CD14-positive monocyte (primary cell): ENCODE measurements at regions not wholly inside any gene's neighbourhood (a gene's known extent, or its start where the extent isn't known, plus 50 kb on each side); places are given as distances from the start of the nearest gene placed in this dataset.
A peak's percentile ranks its signal among the peaks of the same experiment; 100 is the strongest.

Experiments
- DNase-seq, 3 donors: peaks; one replicate each; pipeline ENCODE4 v3.0.0-alpha.2; 2011 to 2022
- H2AFZ ChIP-seq: 2 replicates; pipeline ENCODE4 v1.6.0; 2012; ENCODE audit warnings: mild to moderate bottlenecking, low read depth, low read length, inconsistent platforms; ENCODE audit not compliant: insufficient read depth, poor library complexity, severe bottlenecking
- H3K27ac ChIP-seq, 2 donors: 1 replicate in 1 of 2; 2 replicates in 1 of 2; pipeline ENCODE4 v1.5.1; 2012 to 2013; ENCODE audit warnings: low read length in 2 of 2, control low read depth in 1 of 2, inconsistent platforms in 1 of 2, low read depth in 1 of 2, mild to moderate bottlenecking in 1 of 2
- H3K27me3 ChIP-seq, 2 donors: one replicate each; pipeline versions ENCODE4 v1.6.0 to v1.6.1; 2011 to 2013; ENCODE audit warnings: low read length in 2 of 2; ENCODE audit not compliant: control insufficient read depth in 2 of 2, insufficient read depth in 2 of 2
- H3K36me3 ChIP-seq, 2 donors: replicated peaks in 1 of 2; 1 replicate in 1 of 2; 2 replicates in 1 of 2; pipeline versions ENCODE4 v1.5.1 to v1.6.1; 2012 to 2013; ENCODE audit warnings: low read length in 2 of 2, control low read depth in 1 of 2, inconsistent platforms in 1 of 2, mild to moderate bottlenecking in 1 of 2; ENCODE audit not compliant: insufficient read depth in 2 of 2, control insufficient read depth in 1 of 2
- H3K4me1 ChIP-seq, 2 donors: 1 replicate in 1 of 2; 2 replicates in 1 of 2; pipeline versions ENCODE4 v1.5.1 to v1.6.1; 2012 to 2013; ENCODE audit warnings: low read length in 2 of 2, control low read depth in 1 of 2, inconsistent platforms in 1 of 2, mild to moderate bottlenecking in 1 of 2, moderate library complexity in 1 of 2; ENCODE audit not compliant: insufficient read depth in 2 of 2, control insufficient read depth in 1 of 2
- H3K4me2 ChIP-seq: replicated peaks from 2 replicates; pipeline ENCODE3; 2012; ENCODE audit warnings: low read length, moderate library complexity, mild to moderate bottlenecking; ENCODE audit not compliant: poor library complexity, severe bottlenecking; ENCODE audit errors: extremely low read depth
- H3K4me3 ChIP-seq, 3 experiments: fragments of 200-600 bp in 1 of 3; sonication (generic) in 1 of 3; replicated peaks in 1 of 3; 1 replicate in 2 of 3; 2 replicates in 1 of 3; pipeline ENCODE4 v1.5.1; 2011 to 2013; ENCODE audit warnings: low read length in 3 of 3, mild to moderate bottlenecking in 3 of 3, control low read depth in 2 of 3, low read depth in 2 of 3, inconsistent platforms in 1 of 3, moderate library complexity in 1 of 3
- H3K79me2 ChIP-seq: 2 replicates; pipeline ENCODE4 v1.6.0; 2012; ENCODE audit warnings: mild to moderate bottlenecking, control low read depth, inconsistent platforms, low read length, moderate library complexity; ENCODE audit not compliant: insufficient read depth
- H3K9ac ChIP-seq: 2 replicates; pipeline ENCODE4 v1.6.0; 2017; ENCODE audit warnings: low read length, mild to moderate bottlenecking; ENCODE audit not compliant: insufficient read depth, poor library complexity, severe bottlenecking
- H3K9me3 ChIP-seq, 2 donors: replicated peaks in 1 of 2; 1 replicate in 1 of 2; 2 replicates in 1 of 2; pipeline versions ENCODE4 v1.5.1 to v1.6.1; 2012 to 2013; ENCODE audit warnings: low read length in 2 of 2, control low read depth in 1 of 2; ENCODE audit not compliant: control insufficient read depth in 1 of 2, insufficient read depth in 1 of 2
- H4K20me1 ChIP-seq: 2 replicates; pipeline ENCODE4 v1.6.0; 2012; ENCODE audit warnings: mild to moderate bottlenecking, low read length, control low read depth, moderate library complexity; ENCODE audit not compliant: insufficient read depth
- H3K27ac Mint-ChIP-seq, 7 donors: one replicate each; pipeline ENCODE4 v1.8.0; 2020; ENCODE audit warnings: mild to moderate bottlenecking in 7 of 7, mixed read lengths in 7 of 7, moderate library complexity in 6 of 7, inconsistent platforms in 2 of 7
- H3K27me3 Mint-ChIP-seq, 3 donors: one replicate each; pipeline ENCODE4 v1.8.0; 2021 to 2022; ENCODE audit warnings: low read depth in 3 of 3, mild to moderate bottlenecking in 3 of 3, mixed read lengths in 3 of 3, moderate library complexity in 3 of 3, inconsistent platforms in 1 of 3
- H3K36me3 Mint-ChIP-seq, 2 donors: one replicate each; pipeline ENCODE4 v1.8.0; 2020; ENCODE audit warnings: mixed read lengths in 2 of 2, inconsistent platforms in 1 of 2, mild to moderate bottlenecking in 1 of 2
- H3K4me1 Mint-ChIP-seq: one replicate; pipeline ENCODE4 v1.8.0; 2020; ENCODE audit warnings: mild to moderate bottlenecking, mixed read lengths
- H3K4me3 Mint-ChIP-seq, 2 donors: one replicate each; pipeline ENCODE4 v1.8.0; 2020; ENCODE audit warnings: mild to moderate bottlenecking in 2 of 2, mixed read lengths in 2 of 2, moderate library complexity in 1 of 2
- H3K9me3 Mint-ChIP-seq, 7 donors: one replicate each; pipeline ENCODE4 v1.8.0; 2020 to 2022; ENCODE audit warnings: mixed read lengths in 7 of 7, mild to moderate bottlenecking in 6 of 7, moderate library complexity in 6 of 7, inconsistent platforms in 2 of 7
- WGBS: methylation state at CpG from one replicate; pipeline ENCODE4 v1.1.5; 2013; ENCODE audit warnings: missing lambda C conversion rate; ENCODE audit not compliant: insufficient coverage; 5-methylcytosine and 5-hydroxymethylcytosine counted together
- intact Hi-C, 2 donors: fragments of 100-400 bp; cut with micrococcal nuclease; formaldehyde crosslinking; loops; one replicate each; pipeline versions ENCODE4 v1.15.0 to v1.15.1; 2023
- TF ChIP-seq, protein P1 (sequence below): fragments of 200-600 bp; IDR thresholded peaks from one replicate; pipeline ENCODE4 v1.8.0; 2022; ENCODE audit warnings: antibody characterized with exemption, mild to moderate bottlenecking

DNA sequence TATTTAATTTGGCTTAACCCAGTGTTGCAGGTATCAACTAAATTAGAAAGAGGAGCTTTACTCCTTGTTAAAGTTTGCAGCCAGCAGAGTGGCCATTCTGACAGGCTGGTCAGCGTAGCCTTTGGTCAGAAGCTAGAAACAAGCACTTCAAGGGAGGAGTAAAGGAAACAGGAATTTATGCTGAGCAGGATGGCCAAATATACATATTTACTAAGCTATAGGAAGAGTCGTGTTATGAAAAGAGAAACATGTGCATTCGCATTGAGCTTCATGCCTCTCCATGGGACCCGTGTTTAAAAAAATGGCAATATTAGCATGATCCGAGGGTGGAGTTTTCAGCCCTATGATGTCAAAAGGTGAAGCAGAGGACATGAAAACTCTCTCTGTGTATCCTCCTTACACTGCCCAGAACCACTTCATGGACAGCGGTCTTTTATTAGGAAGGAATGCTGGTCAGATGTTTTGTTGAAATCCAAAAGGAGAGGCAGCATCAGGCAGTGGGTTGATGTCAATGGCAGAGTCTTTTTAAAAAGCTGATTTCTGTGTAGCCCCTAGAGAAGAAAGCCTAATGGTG is 71.8 kb upstream of the MAPK10 start:
- Histone ChIP-seq H3K36me3 (no peaks in the 10 kb centered on the region), H3K79me2 (no peaks in the 10 kb centered on the region), H3K27me3 (no peaks in the 10 kb centered on the region), H3K9ac (no peak overlapping the region), H3K4me1 (no peaks in the 10 kb centered on the region), H3K27ac (no peak overlapping the region), H3K4me2 (no peak overlapping the region), H3K4me3 (no peak overlapping the region), H3K9me3 (no peaks in the 10 kb centered on the region), H4K20me1 (no peaks in the 10 kb centered on the region), H2AFZ (no peak overlapping the region)
- Mint-ChIP-seq H3K27me3 (peaks cover 0 to 3% (median 0%) of the 10 kb centered on the region in 3 donors), H3K27ac (no peak overlapping the region), H3K9me3 (peaks cover 0 to 3% (median 0%) of the 10 kb centered on the region in 7 donors), H3K4me1 (no peaks in the 10 kb centered on the region), H3K36me3 (no peaks in the 10 kb centered on the region), H3K4me3 (no peak overlapping the region)
- intact Hi-C loops: no loop called here
- 100% methylated on average over 1 of the region's 6 CpGs for WGBS
- TF ChIP-seq, protein P1, sequence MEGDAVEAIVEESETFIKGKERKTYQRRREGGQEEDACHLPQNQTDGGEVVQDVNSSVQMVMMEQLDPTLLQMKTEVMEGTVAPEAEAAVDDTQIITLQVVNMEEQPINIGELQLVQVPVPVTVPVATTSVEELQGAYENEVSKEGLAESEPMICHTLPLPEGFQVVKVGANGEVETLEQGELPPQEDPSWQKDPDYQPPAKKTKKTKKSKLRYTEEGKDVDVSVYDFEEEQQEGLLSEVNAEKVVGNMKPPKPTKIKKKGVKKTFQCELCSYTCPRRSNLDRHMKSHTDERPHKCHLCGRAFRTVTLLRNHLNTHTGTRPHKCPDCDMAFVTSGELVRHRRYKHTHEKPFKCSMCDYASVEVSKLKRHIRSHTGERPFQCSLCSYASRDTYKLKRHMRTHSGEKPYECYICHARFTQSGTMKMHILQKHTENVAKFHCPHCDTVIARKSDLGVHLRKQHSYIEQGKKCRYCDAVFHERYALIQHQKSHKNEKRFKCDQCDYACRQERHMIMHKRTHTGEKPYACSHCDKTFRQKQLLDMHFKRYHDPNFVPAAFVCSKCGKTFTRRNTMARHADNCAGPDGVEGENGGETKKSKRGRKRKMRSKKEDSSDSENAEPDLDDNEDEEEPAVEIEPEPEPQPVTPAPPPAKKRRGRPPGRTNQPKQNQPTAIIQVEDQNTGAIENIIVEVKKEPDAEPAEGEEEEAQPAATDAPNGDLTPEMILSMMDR: no peak
- no peak for DNase-seq

DNA sequence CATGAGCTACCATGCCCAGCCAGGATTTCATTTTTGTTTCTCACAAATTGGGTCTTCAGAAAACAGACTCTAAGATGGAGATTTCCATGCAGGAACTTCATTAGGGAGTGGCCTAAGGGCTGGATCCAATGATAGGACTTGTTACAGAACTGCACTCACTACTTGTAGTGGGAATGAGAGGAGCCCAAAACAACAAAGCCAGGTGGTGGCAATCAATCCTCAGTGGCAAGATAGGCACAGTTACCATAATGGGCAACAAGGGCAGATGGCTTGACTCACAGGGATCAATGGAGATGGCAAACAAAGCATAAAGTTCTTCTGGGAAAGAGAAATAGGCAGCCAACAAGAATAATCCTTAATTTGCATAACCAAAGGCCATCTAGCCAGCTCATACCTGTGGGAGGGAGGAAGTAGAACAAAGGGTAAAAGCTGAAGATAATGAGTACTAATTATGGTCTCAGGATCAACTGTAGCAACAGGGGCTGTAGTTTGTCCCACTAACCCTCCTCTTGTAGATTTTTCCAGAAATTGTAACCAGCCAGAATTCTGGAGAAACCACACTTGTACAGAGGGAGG is 72.8 kb upstream of the MAPK10 start:
- H3K27ac ChIP-seq: no peak overlapping the region
- H4K20me1 ChIP-seq: no peaks in the 10 kb centered on the region
- H3K4me2 ChIP-seq: no peak overlapping the region
- H3K9ac ChIP-seq: no peak overlapping the region
- intact Hi-C loops: no loop called here
- Mint-ChIP-seq H3K4me3 (no peak overlapping the region), H3K36me3 (no peaks in the 10 kb centered on the region), H3K27me3 (peaks cover 0 to 3% (median 0%) of the 10 kb centered on the region in 3 donors), H3K4me1 (no peaks in the 10 kb centered on the region), H3K9me3 (peaks cover 0 to 3% (median 0%) of the 10 kb centered on the region in 7 donors), H3K27ac (peak overlapping the region in 1 of 7 donors; percentile 31)
- H3K27me3 ChIP-seq: no peaks in the 10 kb centered on the region
- H2AFZ ChIP-seq: no peak overlapping the region
- no peaks in the 10 kb centered on the region for H3K9me3 ChIP-seq
- DNase-seq: no peak
- no peak overlapping the region for H3K4me3 ChIP-seq
- H3K79me2 ChIP-seq: no peaks in the 10 kb centered on the region
- H3K36me3 ChIP-seq: no peaks in the 10 kb centered on the region
- TF ChIP-seq, protein P1: no peak
- H3K4me1 ChIP-seq: no peaks in the 10 kb centered on the region
